ENCODE measurements at regions not wholly inside any gene's neighbourhood (a gene's known extent, or its start where the extent isn't known, plus 50 kb on each side); places are given as distances from the start of the nearest gene placed in this dataset.

- Histone ChIP-seq H3K9me3 (ENCODE audit: control insufficient read depth in 2 of 2, insufficient read depth in 1 of 2, low read length in 1 of 2) (peaks cover 0 to 6% of the 10 kb centered on the region in 2 donors), H3K4me3 (ENCODE audit: low read length in 2 of 2) (no peak overlapping the region), H3K4me1 (ENCODE audit: control insufficient read depth in 2 of 2, insufficient read depth in 2 of 2, low read length in 2 of 2) (peaks cover 15 to 22% of the 10 kb centered on the region in 2 donors), H3K36me3 (ENCODE audit: control insufficient read depth in 2 of 2, insufficient read depth in 2 of 2, low read length in 1 of 2) (no peaks in the 10 kb centered on the region), H3K27ac (ENCODE audit: low read depth in 1 of 2, low read length in 1 of 2) (no peak overlapping the region), H3K27me3 (ENCODE audit: control insufficient read depth in 2 of 2, insufficient read depth in 1 of 2, low read length in 1 of 2) (no peaks in the 10 kb centered on the region)
- peak in 1 of 9 donors; percentile 23 for DNase-seq (ENCODE audit: low read depth in 6 of 9, low spot score in 9 of 9)
- WGBS: 29% methylated on average over 6 of the region's 6 CpGs
These were observed 204.2 kb upstream of the TBC1D5 start for GRCh38 chr3:17946619-17947018.

- H3K4me1 ChIP-seq (ENCODE audit: control insufficient read depth in 2 of 2, insufficient read depth in 2 of 2, low read length in 2 of 2): peaks cover 20 to 22% of the 10 kb centered on the region in 2 donors
- H3K4me3 ChIP-seq (ENCODE audit: low read length in 2 of 2): no peak overlapping the region
- H3K27ac ChIP-seq (ENCODE audit: low read depth in 1 of 2, low read length in 1 of 2): peak overlapping the region in 1 of 2 donors; percentile 22
- WGBS: 45% methylated on average over 6 of the region's 6 CpGs
- H3K36me3 ChIP-seq (ENCODE audit: control insufficient read depth in 2 of 2, insufficient read depth in 2 of 2, low read length in 1 of 2): no peaks in the 10 kb centered on the region
- no peak for DNase-seq (ENCODE audit: low read depth in 6 of 9, low spot score in 9 of 9)
- no peaks in the 10 kb centered on the region for H3K9me3 ChIP-seq (ENCODE audit: control insufficient read depth in 2 of 2, insufficient read depth in 1 of 2, low read length in 1 of 2)
- no peaks in the 10 kb centered on the region for H3K27me3 ChIP-seq (ENCODE audit: control insufficient read depth in 2 of 2, insufficient read depth in 1 of 2, low read length in 1 of 2)
These were observed 203.5 kb upstream of the TBC1D5 start for GRCh38 chr3:17945799-17946399.

DNA sequence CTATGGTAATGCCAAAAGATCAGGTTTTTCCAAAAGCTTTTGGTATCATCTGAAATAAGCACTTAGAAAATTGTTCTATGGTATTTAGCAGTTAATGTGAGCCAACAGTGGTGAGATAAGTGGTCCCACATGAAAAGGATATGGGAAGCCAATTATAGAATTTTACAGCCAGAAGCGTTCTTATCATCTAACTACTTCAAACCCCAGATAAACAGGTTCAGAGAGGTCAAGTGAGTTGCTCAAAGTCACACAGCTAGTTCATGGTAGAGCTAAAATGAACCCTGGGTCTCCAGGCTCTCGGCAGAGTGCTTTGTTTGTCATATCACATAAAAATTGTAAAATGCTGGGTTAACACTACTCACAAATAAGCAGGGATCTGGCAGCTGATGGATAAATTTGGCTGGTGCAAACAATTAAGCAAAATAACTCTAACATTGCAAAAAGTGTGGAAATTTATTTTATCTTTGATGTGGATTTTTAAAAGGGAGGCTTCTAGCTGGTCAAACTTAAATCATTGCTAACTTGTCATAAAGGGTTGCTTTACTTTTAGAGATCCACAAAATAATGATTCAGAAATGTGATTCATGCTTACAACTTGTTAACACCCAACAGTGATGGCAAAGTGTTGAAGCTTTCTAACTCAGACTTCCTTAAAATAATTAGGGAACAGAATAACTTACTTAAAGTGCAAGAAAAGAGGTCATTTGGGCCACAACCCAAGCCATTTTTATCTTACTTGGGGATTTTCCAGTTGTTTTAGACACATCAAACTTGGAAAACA is 202.8 kb upstream of the TBC1D5 start:
- H3K4me3 ChIP-seq (ENCODE audit: low read length in 2 of 2): no peak overlapping the region
- H3K4me1 ChIP-seq (ENCODE audit: control insufficient read depth in 2 of 2, insufficient read depth in 2 of 2, low read length in 2 of 2): peaks cover 20 to 22% of the 10 kb centered on the region in 2 donors
- no peaks in the 10 kb centered on the region for H3K27me3 ChIP-seq (ENCODE audit: control insufficient read depth in 2 of 2, insufficient read depth in 1 of 2, low read length in 1 of 2)
- WGBS: 19% methylated on average over 2 of the region's 2 CpGs
- no peak for DNase-seq (ENCODE audit: low read depth in 6 of 9, low spot score in 9 of 9)
- no peaks in the 10 kb centered on the region for H3K9me3 ChIP-seq (ENCODE audit: control insufficient read depth in 2 of 2, insufficient read depth in 1 of 2, low read length in 1 of 2)
- no peaks in the 10 kb centered on the region for H3K36me3 ChIP-seq (ENCODE audit: control insufficient read depth in 2 of 2, insufficient read depth in 2 of 2, low read length in 1 of 2)
- no peak overlapping the region for H3K27ac ChIP-seq (ENCODE audit: low read depth in 1 of 2, low read length in 1 of 2)

- Histone ChIP-seq H3K36me3 (ENCODE audit: control insufficient read depth in 2 of 2, insufficient read depth in 2 of 2, low read length in 1 of 2) (no peaks in the 10 kb centered on the region), H3K27ac (ENCODE audit: low read depth in 1 of 2, low read length in 1 of 2) (no peak overlapping the region), H3K4me3 (ENCODE audit: low read length in 2 of 2) (no peak overlapping the region), H3K27me3 (ENCODE audit: control insufficient read depth in 2 of 2, insufficient read depth in 1 of 2, low read length in 1 of 2) (no peaks in the 10 kb centered on the region), H3K4me1 (ENCODE audit: control insufficient read depth in 2 of 2, insufficient read depth in 2 of 2, low read length in 2 of 2) (peaks cover 23 to 31% of the 10 kb centered on the region in 2 donors), H3K9me3 (ENCODE audit: control insufficient read depth in 2 of 2, insufficient read depth in 1 of 2, low read length in 1 of 2) (peaks cover 0 to 4% of the 10 kb centered on the region in 2 donors)
- no peak for DNase-seq (ENCODE audit: low read depth in 6 of 9, low spot score in 9 of 9)
- WGBS: 97% methylated on average over 2 of the region's 2 CpGs
These were observed 200.4 kb upstream of the TBC1D5 start for GRCh38 chr3:17942856-17943255.

DNA sequence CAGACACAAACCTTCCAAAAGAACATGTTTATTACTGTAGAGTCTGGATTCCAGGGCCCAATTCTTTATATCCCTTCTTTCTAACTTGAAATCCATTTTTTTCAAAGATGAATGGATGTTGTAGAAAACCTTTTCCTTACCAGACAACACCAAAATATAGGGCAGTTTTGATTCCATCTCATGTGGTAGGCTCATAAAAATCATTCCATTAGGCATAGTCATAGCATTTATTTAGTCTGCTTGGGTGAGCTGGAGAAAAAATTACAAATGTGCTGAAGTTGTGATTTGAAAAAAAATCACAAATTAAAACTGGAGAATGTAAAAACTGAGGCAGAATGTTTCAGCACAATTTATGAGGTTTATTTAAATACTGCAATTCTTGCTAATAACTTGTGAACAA is 199.3 kb upstream of the TBC1D5 start:
- H3K4me3 ChIP-seq (ENCODE audit: low read length in 2 of 2): no peak overlapping the region

GRCh38 chr3:17941152-17941551 is 198.7 kb upstream of the TBC1D5 start:
- DNase-seq (ENCODE audit: low read depth in 6 of 9, low spot score in 9 of 9): no peak
- H3K27ac ChIP-seq (ENCODE audit: low read depth in 1 of 2, low read length in 1 of 2): no peak overlapping the region
- no peaks in the 10 kb centered on the region for H3K27me3 ChIP-seq (ENCODE audit: control insufficient read depth in 2 of 2, insufficient read depth in 1 of 2, low read length in 1 of 2)
- peaks cover 0 to 4% of the 10 kb centered on the region in 2 donors for H3K9me3 ChIP-seq (ENCODE audit: control insufficient read depth in 2 of 2, insufficient read depth in 1 of 2, low read length in 1 of 2)
- 94% methylated on average over 2 of the region's 2 CpGs for WGBS
- no peaks in the 10 kb centered on the region for H3K36me3 ChIP-seq (ENCODE audit: control insufficient read depth in 2 of 2, insufficient read depth in 2 of 2, low read length in 1 of 2)
- H3K4me1 ChIP-seq (ENCODE audit: control insufficient read depth in 2 of 2, insufficient read depth in 2 of 2, low read length in 2 of 2): peaks cover 20 to 30% of the 10 kb centered on the region in 2 donors
- no peak overlapping the region for H3K4me3 ChIP-seq (ENCODE audit: low read length in 2 of 2)

More for the DNA sequence above, 199.3 kb upstream of the TBC1D5 start:
- Histone ChIP-seq H3K4me1 (ENCODE audit: control insufficient read depth in 2 of 2, insufficient read depth in 2 of 2, low read length in 2 of 2) (peaks cover 22 to 34% of the 10 kb centered on the region in 2 donors), H3K36me3 (ENCODE audit: control insufficient read depth in 2 of 2, insufficient read depth in 2 of 2, low read length in 1 of 2) (no peaks in the 10 kb centered on the region), H3K27ac (ENCODE audit: low read depth in 1 of 2, low read length in 1 of 2) (no peak overlapping the region), H3K9me3 (ENCODE audit: control insufficient read depth in 2 of 2, insufficient read depth in 1 of 2, low read length in 1 of 2) (peaks cover 0 to 4% of the 10 kb centered on the region in 2 donors), H3K27me3 (ENCODE audit: control insufficient read depth in 2 of 2, insufficient read depth in 1 of 2, low read length in 1 of 2) (no peaks in the 10 kb centered on the region)
- DNase-seq (ENCODE audit: low read depth in 6 of 9, low spot score in 9 of 9): no peak

DNA sequence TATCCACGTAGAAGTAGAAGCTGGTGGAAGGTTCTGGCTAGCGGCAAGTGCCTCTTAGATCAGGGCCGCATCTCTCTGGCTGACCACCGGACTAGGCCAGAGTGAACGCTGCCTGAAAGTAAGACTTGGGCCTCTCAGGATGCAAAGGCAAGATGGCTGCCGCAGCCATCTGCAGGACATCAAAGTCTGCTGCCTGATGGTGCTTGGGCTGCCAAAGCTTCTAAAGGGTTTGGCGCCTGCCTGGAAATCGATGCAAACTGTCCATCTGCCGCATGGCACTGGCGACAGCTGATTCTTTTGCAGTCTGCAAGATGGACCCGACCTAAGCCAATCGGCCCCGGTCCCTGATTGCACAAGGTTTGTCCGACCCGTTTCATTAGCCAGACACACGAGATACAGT is 196.7 kb upstream of the TBC1D5 start:
- WGBS: 94% methylated on average over 16 of the region's 16 CpGs
- H3K4me1 ChIP-seq (ENCODE audit: control insufficient read depth in 2 of 2, insufficient read depth in 2 of 2, low read length in 2 of 2): peaks cover 15 to 21% of the 10 kb centered on the region in 2 donors

GRCh38 chr3:17938313-17938712 is 195.9 kb upstream of the TBC1D5 start:
- Histone ChIP-seq H3K27ac (ENCODE audit: low read depth in 1 of 2, low read length in 1 of 2) (peak overlapping the region in 1 of 2 donors; percentile 59), H3K36me3 (ENCODE audit: control insufficient read depth in 2 of 2, insufficient read depth in 2 of 2, low read length in 1 of 2) (no peaks in the 10 kb centered on the region), H3K4me3 (ENCODE audit: low read length in 2 of 2) (no peak overlapping the region), H3K9me3 (ENCODE audit: control insufficient read depth in 2 of 2, insufficient read depth in 1 of 2, low read length in 1 of 2) (peaks cover 0 to 4% of the 10 kb centered on the region in 2 donors), H3K27me3 (ENCODE audit: control insufficient read depth in 2 of 2, insufficient read depth in 1 of 2, low read length in 1 of 2) (no peaks in the 10 kb centered on the region), H3K4me1 (ENCODE audit: control insufficient read depth in 2 of 2, insufficient read depth in 2 of 2, low read length in 2 of 2) (peaks cover 15 to 21% of the 10 kb centered on the region in 2 donors)
- WGBS: 90% methylated on average over 3 of the region's 3 CpGs
- no peak for DNase-seq (ENCODE audit: low read depth in 6 of 9, low spot score in 9 of 9)

More for the DNA sequence above, 196.7 kb upstream of the TBC1D5 start:
- no peak for DNase-seq (ENCODE audit: low read depth in 6 of 9, low spot score in 9 of 9)
- Histone ChIP-seq H3K4me3 (ENCODE audit: low read length in 2 of 2) (no peak overlapping the region), H3K27ac (ENCODE audit: low read depth in 1 of 2, low read length in 1 of 2) (no peak overlapping the region), H3K9me3 (ENCODE audit: control insufficient read depth in 2 of 2, insufficient read depth in 1 of 2, low read length in 1 of 2) (peaks cover 0 to 4% of the 10 kb centered on the region in 2 donors), H3K27me3 (ENCODE audit: control insufficient read depth in 2 of 2, insufficient read depth in 1 of 2, low read length in 1 of 2) (no peaks in the 10 kb centered on the region), H3K36me3 (ENCODE audit: control insufficient read depth in 2 of 2, insufficient read depth in 2 of 2, low read length in 1 of 2) (no peaks in the 10 kb centered on the region)

DNA sequence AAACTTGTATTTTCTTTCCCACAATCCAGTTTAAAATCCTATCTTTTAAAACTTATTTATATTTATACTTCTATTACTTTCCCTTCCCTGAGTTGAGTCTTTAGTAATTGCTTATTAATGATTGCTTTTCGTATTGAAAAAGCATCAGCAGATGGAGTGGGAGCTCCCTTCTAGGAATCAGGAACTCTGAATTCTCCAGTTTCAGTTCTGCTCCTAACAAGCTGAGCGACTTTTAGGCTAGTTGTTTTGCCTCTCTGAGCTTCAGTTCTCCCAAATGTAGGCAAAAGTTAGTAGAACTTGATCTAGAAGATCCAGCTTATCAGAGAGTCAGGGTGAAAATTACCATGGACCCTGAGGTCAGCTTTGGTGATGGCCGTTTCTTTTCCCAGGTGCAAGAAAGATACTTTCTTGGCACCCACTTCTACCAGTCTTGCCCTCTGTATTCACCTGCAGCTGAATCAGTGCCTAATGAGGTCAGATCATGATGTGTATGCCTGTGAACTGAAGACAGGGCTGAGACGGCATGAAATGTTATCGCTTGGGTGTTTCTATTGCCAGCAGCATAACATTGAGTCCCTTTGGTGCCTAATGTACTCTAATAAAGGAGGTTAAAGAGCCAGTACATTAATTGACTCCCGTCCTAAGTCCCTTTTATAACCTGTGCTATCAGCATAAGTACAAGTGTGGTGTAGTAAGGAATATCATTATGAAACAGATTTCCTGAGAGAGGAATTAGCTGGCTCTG is 194.5 kb upstream of the TBC1D5 start:
- no peak overlapping the region for H3K4me3 ChIP-seq (ENCODE audit: low read length in 2 of 2)
- H3K4me1 ChIP-seq (ENCODE audit: control insufficient read depth in 2 of 2, insufficient read depth in 2 of 2, low read length in 2 of 2): peaks cover 11 to 18% of the 10 kb centered on the region in 2 donors
- H3K27ac ChIP-seq (ENCODE audit: low read depth in 1 of 2, low read length in 1 of 2): no peak overlapping the region
- H3K36me3 ChIP-seq (ENCODE audit: control insufficient read depth in 2 of 2, insufficient read depth in 2 of 2, low read length in 1 of 2): no peaks in the 10 kb centered on the region
- H3K27me3 ChIP-seq (ENCODE audit: control insufficient read depth in 2 of 2, insufficient read depth in 1 of 2, low read length in 1 of 2): no peaks in the 10 kb centered on the region
- H3K9me3 ChIP-seq (ENCODE audit: control insufficient read depth in 2 of 2, insufficient read depth in 1 of 2, low read length in 1 of 2): peaks cover 0 to 4% of the 10 kb centered on the region in 2 donors
- no peak for DNase-seq (ENCODE audit: low read depth in 6 of 9, low spot score in 9 of 9)
- WGBS: 89% methylated on average over 6 of the region's 6 CpGs

All from thymus (tissue), 11 donors.